CD4-positive, alpha-beta T cell treated with Interleukin-15 for 1 hour (primary cell): ENCODE measurements at regions not wholly inside any gene's neighbourhood (a gene's known extent, or its start where the extent isn't known, plus 50 kb on each side); places are given as distances from the start of the nearest gene placed in this dataset.
"Not testable (repeated sequence)": the region's sequence is repeated elsewhere in the genome, so short reads cannot be mapped to it uniquely, and the experiment has no call there.

Source experiments
- DNase-seq: peaks from one replicate; pipeline ENCODE4 v3.0.0-alpha.2; 2020

- DNase-seq, result no peak
These were observed 191.8 kb downstream of the CGGBP1 start for GRCh38 chr3:87867001-87867400.

GRCh38 chr3:87856126-87856525 lies 202.7 kb downstream of the CGGBP1 start:
- DNase-seq, result no peak

GRCh38 chr3:87855616-87856015 lies 203.2 kb downstream of the CGGBP1 start:
- no peak for DNase-seq

GRCh38 chr3:87855211-87855610 lies 203.6 kb downstream of the CGGBP1 start:
- DNase-seq, result no peak

GRCh38 chr3:87848003-87848402 lies 210.8 kb downstream of the CGGBP1 start:
- no peak for DNase-seq

GRCh38 chr3:87837076-87837475 lies 221.7 kb downstream of the CGGBP1 start:
- no peak for DNase-seq

- DNase-seq, result no peak
These were observed 222.8 kb downstream of the CGGBP1 start for GRCh38 chr3:87836026-87836425.

- no peak for DNase-seq
These were observed 223.6 kb downstream of the CGGBP1 start for GRCh38 chr3:87835236-87835635.

GRCh38 chr3:87834327-87834726 lies 224.5 kb downstream of the CGGBP1 start:
- DNase-seq, result no peak

- DNase-seq, result no peak
These were observed 225.8 kb downstream of the CGGBP1 start for GRCh38 chr3:87833039-87833377.

- no peak for DNase-seq
These were observed 230.8 kb downstream of the CGGBP1 start for GRCh38 chr3:87828046-87828445.

- no peak for DNase-seq
These were observed 236.2 kb downstream of the CGGBP1 start for GRCh38 chr3:87822563-87822962.

- not testable (repeated sequence) for DNase-seq
These were observed 245.3 kb downstream of the CGGBP1 start for GRCh38 chr3:87813503-87813902.

- DNase-seq, result no peak
These were observed 246.9 kb downstream of the CGGBP1 start for GRCh38 chr3:87811953-87812352.

GRCh38 chr3:87810452-87811016 lies 248.3 kb downstream of the CGGBP1 start:
- no peak for DNase-seq

- DNase-seq, result no peak
These were observed 253.1 kb downstream of the CGGBP1 start for GRCh38 chr3:87805670-87806069.

GRCh38 chr3:87801409-87801808 lies 257.4 kb downstream of the CGGBP1 start:
- DNase-seq, result no peak

GRCh38 chr3:87800516-87800915 lies 258.3 kb downstream of the CGGBP1 start:
- no peak for DNase-seq

- no peak for DNase-seq
These were observed 260.2 kb downstream of the CGGBP1 start for GRCh38 chr3:87798567-87798947.

- DNase-seq, result no peak
These were observed 260.8 kb downstream of the CGGBP1 start for GRCh38 chr3:87797872-87798566.

- no peak for DNase-seq
These were observed 262.0 kb downstream of the CGGBP1 start for GRCh38 chr3:87796843-87797185.

GRCh38 chr3:87796137-87796842 lies 262.5 kb downstream of the CGGBP1 start:
- no peak for DNase-seq

- no peak for DNase-seq
These were observed 263.1 kb downstream of the CGGBP1 start for GRCh38 chr3:87795701-87796100.

- DNase-seq, result no peak
These were observed 265.4 kb downstream of the CGGBP1 start for GRCh38 chr3:87793337-87793877.
